K562 (cell line): ENCODE measurements at regions not wholly inside any gene's neighbourhood (a gene's known extent, or its start where the extent isn't known, plus 50 kb on each side); places are given as distances from the start of the nearest gene placed in this dataset.

Experiments
- CTCF ChIP-seq, 3 experiments: IDR thresholded peaks in 2 of 3; conservative IDR thresholded peaks in 1 of 3; 2 replicates each; pipeline ENCODE4 v1.5.1; 2011 to 2012; ENCODE audit warnings: low read length in 3 of 3, mild to moderate bottlenecking in 3 of 3, control low read depth in 2 of 3, improper control_type of control experiment in 1 of 3, inconsistent platforms in 1 of 3, low read depth in 1 of 3, mixed read lengths in 1 of 3, moderate library complexity in 1 of 3; ENCODE audit not compliant: insufficient read depth in 2 of 3
- EP300 ChIP-seq: IDR thresholded peaks from 2 replicates; pipeline ENCODE4 v1.6.1; 2012; ENCODE audit warnings: low read length, improper control_type of control experiment
- EZH2 ChIP-seq: IDR thresholded peaks from 2 replicates; pipeline ENCODE4 v1.6.1; 2012; ENCODE audit warnings: low read depth, mild to moderate bottlenecking, inconsistent platforms, low read length, borderline replicate concordance
- POLR2A ChIP-seq: fragments of 450-650 bp; conservative IDR thresholded peaks from 2 replicates; pipeline ENCODE4 v1.6.1; 2016
- POLR2AphosphoS2 ChIP-seq: IDR thresholded peaks from 2 replicates; pipeline ENCODE4 v1.6.1; 2012; ENCODE audit warnings: low read length, improper control_type of control experiment
- THRAP3 ChIP-seq: fragments of 450-650 bp; IDR thresholded peaks from 2 replicates; pipeline ENCODE4 v1.6.1; 2016; ENCODE audit warnings: mild to moderate bottlenecking, inconsistent platforms, borderline replicate concordance

GRCh38 chr11:25737071-25737675 lies 594.8 kb upstream of the ANO3 start:
- no peak for TF ChIP-seq POLR2AphosphoS2
- no peak for TF ChIP-seq CTCF (IDR thresholded peaks at IDR 0.05 in 2 of 3, conservative IDR thresholded peaks at IDR 0.05 in 1 of 3; ENCODE audit: insufficient read depth in 2 of 3, low read depth in 1 of 3, low read length in 3 of 3)
- no peak for TF ChIP-seq POLR2A
- no peak for TF ChIP-seq EZH2
- TF ChIP-seq THRAP3, result no peak
- no peak for TF ChIP-seq EP300
